ENCODE measurements at regions not wholly inside any gene's neighbourhood (a gene's known extent, or its start where the extent isn't known, plus 50 kb on each side); places are given as distances from the start of the nearest gene placed in this dataset.

- TF ChIP-seq ZFP3 (CRISPR knock-in tag; IDR thresholded peaks at IDR 0.05) (no peak), OSR1 (CRISPR knock-in tag; IDR thresholded peaks at IDR 0.05) (no peak), CSDC2 (CRISPR knock-in tag; IDR thresholded peaks at IDR 0.05) (no peak), ZFP30 (CRISPR knock-in tag; IDR thresholded peaks at IDR 0.05) (no peak), SNAI2 (CRISPR knock-in tag; IDR thresholded peaks at IDR 0.05) (no peak), CSRNP3 (CRISPR knock-in tag; IDR thresholded peaks at IDR 0.05) (no peak), ZC3H10 (CRISPR knock-in tag; IDR thresholded peaks at IDR 0.05) (no peak)
- TF ChIP-seq, protein P1, sequence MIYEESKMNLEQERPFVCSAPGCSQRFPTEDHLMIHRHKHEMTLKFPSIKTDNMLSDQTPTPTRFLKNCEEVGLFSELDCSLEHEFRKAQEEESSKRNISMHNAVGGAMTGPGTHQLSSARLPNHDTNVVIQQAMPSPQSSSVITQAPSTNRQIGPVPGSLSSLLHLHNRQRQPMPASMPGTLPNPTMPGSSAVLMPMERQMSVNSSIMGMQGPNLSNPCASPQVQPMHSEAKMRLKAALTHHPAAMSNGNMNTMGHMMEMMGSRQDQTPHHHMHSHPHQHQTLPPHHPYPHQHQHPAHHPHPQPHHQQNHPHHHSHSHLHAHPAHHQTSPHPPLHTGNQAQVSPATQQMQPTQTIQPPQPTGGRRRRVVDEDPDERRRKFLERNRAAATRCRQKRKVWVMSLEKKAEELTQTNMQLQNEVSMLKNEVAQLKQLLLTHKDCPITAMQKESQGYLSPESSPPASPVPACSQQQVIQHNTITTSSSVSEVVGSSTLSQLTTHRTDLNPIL (CRISPR knock-in tag; IDR thresholded peaks at IDR 0.05; ENCODE audit: low read depth): no peak
- ATAC-seq: no peak
Observed at GRCh38 chr16:77116856-77117255, 74.1 kb upstream of the MON1B start.

DNA sequence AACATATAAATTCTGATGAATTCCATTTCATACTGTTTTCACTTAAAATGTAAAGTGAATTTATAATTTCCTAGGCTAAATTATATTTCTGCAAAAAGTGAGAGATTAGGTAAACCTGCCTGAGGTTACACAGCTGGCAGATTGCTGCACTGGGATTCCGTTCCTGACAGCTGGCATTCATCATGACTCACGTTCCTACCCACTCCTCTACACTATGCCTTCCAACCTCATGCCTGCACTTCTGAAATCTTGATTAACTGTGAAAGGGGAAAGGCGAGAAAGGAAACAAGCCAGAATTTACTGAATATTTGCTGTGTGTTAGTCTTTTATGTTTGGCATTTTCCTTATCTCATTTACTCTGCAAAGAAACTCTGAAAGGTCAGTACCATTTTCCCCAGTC, 73.3 kb upstream of the MON1B start:
- TF ChIP-seq RARB (CRISPR knock-in tag; IDR thresholded peaks at IDR 0.05) (no peak), ZFP30 (CRISPR knock-in tag; IDR thresholded peaks at IDR 0.05) (no peak), ISL1 (CRISPR knock-in tag; IDR thresholded peaks at IDR 0.05) (no peak), TSHZ2 (CRISPR knock-in tag; IDR thresholded peaks at IDR 0.05) (0 out of 2 replicates have a peak, but pooled peaks have one; percentile 25), TCF4 (CRISPR knock-in tag; IDR thresholded peaks at IDR 0.05; ENCODE audit: borderline replicate concordance) (peak; percentile 54; the same call in 1 of the 2 replicates)
- no peak for ATAC-seq

- no peak for TF ChIP-seq ZNF565 (CRISPR knock-in tag; conservative IDR thresholded peaks at IDR 0.05; ENCODE audit: low read depth)
- no peak for ATAC-seq
Observed at GRCh38 chr16:77131398-77131797, 59.6 kb upstream of the MON1B start.

DNA sequence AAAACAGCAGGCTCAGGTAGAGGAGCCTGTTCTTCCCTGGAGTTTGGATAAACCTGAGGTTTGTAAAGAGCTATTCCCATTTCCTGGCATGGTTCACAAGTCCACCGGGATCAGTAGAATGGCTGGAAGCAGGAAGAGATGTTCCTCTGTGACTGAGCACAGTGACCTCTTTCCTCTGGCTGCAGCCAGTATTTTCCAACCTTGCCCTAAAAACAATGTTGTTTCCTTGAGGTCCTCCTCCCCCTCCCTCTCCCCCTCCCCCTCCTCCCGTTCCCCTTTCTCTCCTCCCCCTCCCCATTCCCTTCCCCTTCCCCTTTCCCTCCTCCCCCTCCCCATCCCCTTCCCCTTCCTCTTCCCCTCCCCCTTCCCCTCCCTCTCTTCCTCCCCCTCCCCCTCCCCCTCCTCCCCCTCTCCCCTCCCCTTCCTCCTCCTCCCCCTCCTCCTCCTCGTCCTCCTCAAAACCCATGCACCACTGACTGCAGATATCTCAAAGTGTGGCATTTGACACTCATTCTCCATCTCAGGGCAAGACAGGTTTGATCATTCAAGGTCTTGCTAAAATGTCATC, 58.9 kb upstream of the MON1B start:
- TF ChIP-seq BACH2 (CRISPR knock-in tag; IDR thresholded peaks at IDR 0.05; ENCODE audit: borderline replicate concordance) (no peak), PPARA (CRISPR knock-in tag; IDR thresholded peaks at IDR 0.05; ENCODE audit: borderline replicate concordance) (no peak), ZNF565 (CRISPR knock-in tag; conservative IDR thresholded peaks at IDR 0.05; ENCODE audit: low read depth) (no peak)

DNA sequence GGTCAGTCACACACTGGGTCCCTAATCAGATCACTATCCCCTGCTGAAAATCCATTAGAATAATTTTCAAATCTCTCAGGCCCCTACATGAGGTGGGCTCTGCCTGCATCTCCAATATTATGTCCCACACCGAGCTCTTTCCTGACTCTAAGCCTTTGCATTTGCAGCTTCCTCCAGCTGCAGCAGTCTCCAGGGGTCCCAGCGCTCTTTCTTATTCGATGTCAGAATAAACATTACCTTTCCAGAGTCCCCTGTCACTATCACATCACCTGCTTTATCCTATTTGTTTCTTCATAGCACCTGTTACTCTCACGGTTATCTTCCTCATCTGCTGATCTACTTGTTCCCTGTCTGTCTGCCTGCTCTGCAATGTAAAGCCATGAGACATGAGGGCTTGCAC, 57.3 kb upstream of the MON1B start:
- no peak for ATAC-seq
- no peak for TF ChIP-seq RARB (CRISPR knock-in tag; IDR thresholded peaks at IDR 0.05)
- no peak for TF ChIP-seq CSRNP3 (CRISPR knock-in tag; IDR thresholded peaks at IDR 0.05)
- TF ChIP-seq, protein P1 (CRISPR knock-in tag; IDR thresholded peaks at IDR 0.05; ENCODE audit: low read depth): no peak
- no peak for TF ChIP-seq ZC3H10 (CRISPR knock-in tag; IDR thresholded peaks at IDR 0.05)
- TF ChIP-seq ARNTL (CRISPR knock-in tag; IDR thresholded peaks at IDR 0.05; ENCODE audit: borderline replicate concordance, low read depth): no peak
- TF ChIP-seq ZNF70 (CRISPR knock-in tag; IDR thresholded peaks at IDR 0.05): no peak
- no peak for TF ChIP-seq SNAI2 (CRISPR knock-in tag; IDR thresholded peaks at IDR 0.05)
- TF ChIP-seq PPARA (CRISPR knock-in tag; IDR thresholded peaks at IDR 0.05; ENCODE audit: borderline replicate concordance): no peak
- no peak for TF ChIP-seq CSDC2 (CRISPR knock-in tag; IDR thresholded peaks at IDR 0.05)
- no peak for TF ChIP-seq ISL1 (CRISPR knock-in tag; IDR thresholded peaks at IDR 0.05)
- no peak for TF ChIP-seq ESRRG (CRISPR knock-in tag; IDR thresholded peaks at IDR 0.05)

More for the DNA sequence above, 58.9 kb upstream of the MON1B start:
- ATAC-seq: no peak

Measured in SK-N-SH treated with all-trans-retinoic acid at 6 μM for 48 hours (cell line).